ENCODE measurements at regions not wholly inside any gene's neighbourhood (a gene's known extent, or its start where the extent isn't known, plus 50 kb on each side); places are given as distances from the start of the nearest gene placed in this dataset.

DNA sequence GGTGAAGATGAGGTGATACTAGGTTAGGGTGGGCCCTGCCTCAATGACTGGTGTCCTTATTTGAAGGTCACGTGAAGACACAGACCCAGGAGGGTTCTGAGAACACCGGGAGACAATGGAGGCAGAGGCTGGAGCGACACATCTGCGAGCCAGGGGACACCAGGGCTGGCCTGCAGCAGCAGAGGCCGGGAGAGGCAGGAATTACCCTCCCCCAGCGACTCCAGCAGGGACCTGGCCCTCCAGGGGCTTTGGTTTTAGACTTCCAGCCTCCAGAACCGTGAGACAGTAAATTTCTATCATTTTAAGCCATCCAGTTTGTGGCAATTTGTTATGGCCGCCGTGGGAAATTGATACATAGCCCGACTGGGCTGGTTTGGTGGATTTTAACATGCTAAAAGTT is 152.2 kb downstream of the DNAJB6 start:
- Histone ChIP-seq H3K27ac (ENCODE audit: insufficient read depth, low read length, poor library complexity, severe bottlenecking) (no peak overlapping the region), H3K4me1 (ENCODE audit: control insufficient read depth, insufficient read depth, low read length, poor library complexity, severe bottlenecking) (peaks cover 18% of the 10 kb centered on the region), H3K36me3 (ENCODE audit: control insufficient read depth, insufficient read depth, low read length) (no peaks in the 10 kb centered on the region), H3K9me3 (ENCODE audit: control insufficient read depth, low read length) (no peaks in the 10 kb centered on the region), H3K27me3 (replicated peaks; ENCODE audit: control insufficient read depth, insufficient read depth, low read length, poor library complexity, severe bottlenecking) (no peaks in the 10 kb centered on the region), H3K4me3 (ENCODE audit: insufficient read depth, low read depth, low read length, poor library complexity, severe bottlenecking) (no peak overlapping the region)
- DNase-seq = no peak

All from effector memory CD4-positive, alpha-beta T cell (primary cell).